ENCODE measurements at regions not wholly inside any gene's neighbourhood (a gene's known extent, or its start where the extent isn't known, plus 50 kb on each side); places are given as distances from the start of the nearest gene placed in this dataset.

DNA sequence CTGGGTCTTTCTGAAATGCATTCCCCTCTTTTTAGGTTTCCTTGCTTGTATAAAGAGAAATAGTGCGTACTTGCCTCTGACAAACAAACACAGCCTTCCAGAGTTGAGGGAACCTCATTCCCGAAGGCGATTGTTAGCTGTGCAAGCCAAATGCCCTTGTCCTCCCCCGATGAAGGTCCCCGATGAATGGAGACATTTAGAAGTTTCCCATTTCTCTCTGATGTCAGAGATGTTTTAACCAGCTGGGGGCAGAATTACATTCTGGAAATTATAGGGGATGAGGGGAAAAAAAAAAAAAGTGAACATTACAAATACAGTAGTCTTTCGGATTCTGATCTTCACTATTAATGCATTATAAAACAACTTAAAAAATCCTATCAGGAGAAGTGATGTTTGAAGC lies 366.8 kb downstream of the VRK1 start:
- ATAC-seq (no peak), FAIRE-seq (no peak), DNase-seq (ENCODE audit: low spot score) (no peak)
- no peak overlapping the region for H3K4me3 ChIP-seq (replicated peaks in 1 of 3; ENCODE audit: insufficient read depth in 1 of 3, low read depth in 2 of 3, low read length in 3 of 3)
- CTCF ChIA-PET (ENCODE audit: low intra/inter-chr PET ratio, low total read pairs): no interaction called here
- H3K4me2 ChIP-seq (ENCODE audit: low read depth, low read length): no peak overlapping the region
- H3K36me3 ChIP-seq (replicated peaks in 1 of 2; ENCODE audit: control insufficient read depth in 1 of 2, insufficient read depth in 2 of 2, low read length in 2 of 2): no peaks in the 10 kb centered on the region
- no peak overlapping the region for H2AFZ ChIP-seq (ENCODE audit: low read length)
- no peaks in the 10 kb centered on the region for H3K79me2 ChIP-seq (ENCODE audit: insufficient read depth, low read length)
- no peak overlapping the region for H3K27ac ChIP-seq (ENCODE audit: extremely low read length, insufficient read depth, low read length)
- H3K9ac ChIP-seq (ENCODE audit: insufficient read depth, low read depth, low read length): no peak overlapping the region
- in situ Hi-C loops (cut with HindIII; ENCODE audit: extremely low pct_ligation_motif_present, low pct_unique_long_range_greater_than_20kb) (no loop called here), intact Hi-C loops (cut with micrococcal nuclease; ENCODE audit: unreplicated experiment) (no loop called here)
- no peaks in the 10 kb centered on the region for H3K4me1 ChIP-seq (ENCODE audit: insufficient read depth, low read length)
- POLR2A ChIA-PET: no interaction called here
- TF ChIP-seq SMAD1 (CRISPR knock-in tag; IDR thresholded peaks at IDR 0.05; ENCODE audit: borderline replicate concordance, low read depth): no peak
- no peak for TF ChIP-seq SRSF1 (optimal IDR thresholded peaks at IDR 0.05; ENCODE audit: low read depth, low read length)
- TF ChIP-seq ZC3H4 (CRISPR knock-in tag; IDR thresholded peaks at IDR 0.05; ENCODE audit: borderline replicate concordance): no peak
- TF ChIP-seq, protein P1, sequence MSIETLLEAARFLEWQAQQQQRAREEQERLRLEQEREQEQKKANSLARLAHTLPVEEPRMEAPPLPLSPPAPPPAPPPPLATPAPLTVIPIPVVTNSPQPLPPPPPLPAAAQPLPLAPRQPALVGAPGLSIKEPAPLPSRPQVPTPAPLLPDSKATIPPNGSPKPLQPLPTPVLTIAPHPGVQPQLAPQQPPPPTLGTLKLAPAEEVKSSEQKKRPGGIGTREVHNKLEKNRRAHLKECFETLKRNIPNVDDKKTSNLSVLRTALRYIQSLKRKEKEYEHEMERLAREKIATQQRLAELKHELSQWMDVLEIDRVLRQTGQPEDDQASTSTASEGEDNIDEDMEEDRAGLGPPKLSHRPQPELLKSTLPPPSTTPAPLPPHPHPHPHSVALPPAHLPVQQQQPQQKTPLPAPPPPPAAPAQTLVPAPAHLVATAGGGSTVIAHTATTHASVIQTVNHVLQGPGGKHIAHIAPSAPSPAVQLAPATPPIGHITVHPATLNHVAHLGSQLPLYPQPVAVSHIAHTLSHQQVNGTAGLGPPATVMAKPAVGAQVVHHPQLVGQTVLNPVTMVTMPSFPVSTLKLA (IDR thresholded peaks at IDR 0.05): no peak
- TF ChIP-seq, protein P2, sequence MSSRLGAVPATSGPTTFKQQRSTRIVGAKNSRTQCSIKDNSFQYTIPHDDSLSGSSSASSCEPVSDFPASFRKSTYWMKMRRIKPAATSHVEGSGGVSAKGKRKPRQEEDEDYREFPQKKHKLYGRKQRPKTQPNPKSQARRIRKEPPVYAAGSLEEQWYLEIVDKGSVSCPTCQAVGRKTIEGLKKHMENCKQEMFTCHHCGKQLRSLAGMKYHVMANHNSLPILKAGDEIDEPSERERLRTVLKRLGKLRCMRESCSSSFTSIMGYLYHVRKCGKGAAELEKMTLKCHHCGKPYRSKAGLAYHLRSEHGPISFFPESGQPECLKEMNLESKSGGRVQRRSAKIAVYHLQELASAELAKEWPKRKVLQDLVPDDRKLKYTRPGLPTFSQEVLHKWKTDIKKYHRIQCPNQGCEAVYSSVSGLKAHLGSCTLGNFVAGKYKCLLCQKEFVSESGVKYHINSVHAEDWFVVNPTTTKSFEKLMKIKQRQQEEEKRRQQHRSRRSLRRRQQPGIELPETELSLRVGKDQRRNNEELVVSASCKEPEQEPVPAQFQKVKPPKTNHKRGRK (CRISPR knock-in tag; IDR thresholded peaks at IDR 0.05): no peak
- TF ChIP-seq DMTF1 (CRISPR knock-in tag; IDR thresholded peaks at IDR 0.05): no peak
- no peak for TF ChIP-seq TFAP4 (IDR thresholded peaks at IDR 0.05; ENCODE audit: borderline replicate concordance, low read depth)
- TF ChIP-seq TCF12 (IDR thresholded peaks at IDR 0.05): no peak
- no peak for TF ChIP-seq TCF12 (CRISPR knock-in tag; IDR thresholded peaks at IDR 0.05)
- TF ChIP-seq ZNF572 (CRISPR knock-in tag; IDR thresholded peaks at IDR 0.05): no peak
- H3K27me3 ChIP-seq (ENCODE audit: control insufficient read depth in 1 of 2, insufficient read depth in 2 of 2, low read length in 2 of 2): no peaks in the 10 kb centered on the region
- no peaks in the 10 kb centered on the region for H4K20me1 ChIP-seq (ENCODE audit: insufficient read depth, low read length)
- 5% methylated on average over 6 of the region's 6 CpGs for WGBS (ENCODE audit: low lambda C conversion rate)
- peaks cover 11% of the 10 kb centered on the region for H3K9me3 ChIP-seq (ENCODE audit: low read length)
- no TSS peak for BruUV-seq (replicated peaks)

All from HepG2 (cell line).